H9 (cell line): ENCODE measurements at regions not wholly inside any gene's neighbourhood (a gene's known extent, or its start where the extent isn't known, plus 50 kb on each side); places are given as distances from the start of the nearest gene placed in this dataset.

ENCODE experiments used
- DNase-seq: peaks from one replicate; pipeline ENCODE4 v3.0.0-alpha.2; 2017
- H2AFZ ChIP-seq: one replicate; pipeline ENCODE4 v1.6.1; 2013; ENCODE audit warnings: mild to moderate bottlenecking, low read length, control low read depth, moderate library complexity
- H2AK5ac ChIP-seq: 2 replicates; pipeline ENCODE4 v1.6.1; 2013; ENCODE audit warnings: low read length, control low read depth, mixed read lengths; ENCODE audit not compliant: insufficient read length
- H2BK120ac ChIP-seq: one replicate; pipeline ENCODE4 v1.6.1; 2013; ENCODE audit warnings: low read depth, mild to moderate bottlenecking, low read length, control low read depth, inconsistent platforms; ENCODE audit not compliant: poor library complexity, severe bottlenecking
- H2BK12ac ChIP-seq: 2 replicates; pipeline ENCODE4 v1.6.1; 2013; ENCODE audit warnings: low read length, control low read depth, mixed read lengths, low read depth; ENCODE audit not compliant: insufficient read length
- H2BK15ac ChIP-seq: 2 replicates; pipeline ENCODE4 v1.6.1; 2013; ENCODE audit warnings: low read depth, low read length, control low read depth
- H2BK20ac ChIP-seq: one replicate; pipeline ENCODE4 v1.6.1; 2013; ENCODE audit warnings: low read depth, mild to moderate bottlenecking, low read length, control low read depth, inconsistent platforms; ENCODE audit not compliant: poor library complexity, severe bottlenecking
- H2BK5ac ChIP-seq: 2 replicates; pipeline ENCODE4 v1.6.1; 2013; ENCODE audit warnings: low read length, control low read depth, mixed read lengths; ENCODE audit not compliant: insufficient read length
- H3K14ac ChIP-seq: 2 replicates; pipeline ENCODE4 v1.6.1; 2013; ENCODE audit warnings: low read length, control low read depth; ENCODE audit not compliant: insufficient read depth
- H3K18ac ChIP-seq: 2 replicates; pipeline ENCODE4 v1.6.1; 2013; ENCODE audit warnings: low read depth, mild to moderate bottlenecking, mixed read lengths, low read length, control low read depth; ENCODE audit not compliant: insufficient read length
- H3K23ac ChIP-seq: 2 replicates; pipeline ENCODE4 v1.6.1; 2013; ENCODE audit warnings: low read length, control low read depth, mixed read lengths, low read depth; ENCODE audit not compliant: insufficient read length
- H3K23me2 ChIP-seq: 2 replicates; pipeline ENCODE4 v1.6.1; 2013; ENCODE audit warnings: low read depth, mild to moderate bottlenecking, mixed read lengths, low read length, control low read depth; ENCODE audit not compliant: insufficient read length, poor library complexity, severe bottlenecking
- H3K27ac ChIP-seq: 2 replicates; pipeline ENCODE4 v1.5.1; 2013; ENCODE audit warnings: low read length, control low read depth, mixed read lengths, low read depth; ENCODE audit not compliant: insufficient read length
- H3K27me3 ChIP-seq: 2 replicates; pipeline ENCODE4 v1.6.1; 2013; ENCODE audit warnings: low read length, control low read depth, inconsistent platforms; ENCODE audit not compliant: insufficient read depth
- H3K4ac ChIP-seq: 2 replicates; pipeline ENCODE4 v1.6.1; 2013; ENCODE audit warnings: low read depth, mild to moderate bottlenecking, control low read depth, inconsistent platforms, low read length, moderate library complexity
- H3K4me1 ChIP-seq: 2 replicates; pipeline ENCODE4 v1.6.1; 2013; ENCODE audit warnings: low read length, control low read depth, inconsistent platforms; ENCODE audit not compliant: insufficient read depth
- H3K4me2 ChIP-seq: 2 replicates; pipeline ENCODE4 v1.6.1; 2013; ENCODE audit warnings: low read length, control low read depth, mixed read lengths; ENCODE audit not compliant: insufficient read length, insufficient read depth
- H3K56ac ChIP-seq: 2 replicates; pipeline ENCODE4 v1.6.1; 2013; ENCODE audit warnings: low read depth, mild to moderate bottlenecking, mixed read lengths, low read length, control low read depth; ENCODE audit not compliant: insufficient read length
- H3K79me1 ChIP-seq: 2 replicates; pipeline ENCODE4 v1.6.1; 2013; ENCODE audit warnings: low read depth, mild to moderate bottlenecking, moderate library complexity, low read length, control low read depth, inconsistent platforms; ENCODE audit not compliant: insufficient read depth, poor library complexity, severe bottlenecking
- H3K79me2 ChIP-seq: 2 replicates; pipeline ENCODE4 v1.6.1; 2013; ENCODE audit warnings: low read length, control low read depth, inconsistent platforms; ENCODE audit not compliant: insufficient read depth
- H3K9ac ChIP-seq: 2 replicates; pipeline ENCODE4 v1.6.1; 2013; ENCODE audit warnings: low read length, control low read depth, mixed read lengths; ENCODE audit not compliant: insufficient read length; ENCODE audit errors: extremely low read depth
- H3K9me3 ChIP-seq: one replicate; pipeline ENCODE4 v1.6.1; 2013; ENCODE audit warnings: low read depth, low read length, inconsistent platforms; ENCODE audit not compliant: control insufficient read depth
- H3T11ph ChIP-seq: one replicate; pipeline ENCODE4 v1.6.1; 2013; ENCODE audit warnings: mild to moderate bottlenecking, low read length, control low read depth, inconsistent platforms
- H4K20me1 ChIP-seq: one replicate; pipeline ENCODE4 v1.6.1; 2013; ENCODE audit not compliant: control insufficient read depth, insufficient read length, insufficient read depth
- H4K5ac ChIP-seq: 2 replicates; pipeline ENCODE4 v1.6.1; 2013; ENCODE audit warnings: low read depth, mild to moderate bottlenecking, mixed read lengths, low read length, control low read depth; ENCODE audit not compliant: insufficient read length
- H4K8ac ChIP-seq: replicated peaks from 2 replicates; pipeline ENCODE4 v1.6.1; 2013; ENCODE audit warnings: low read length, control low read depth, mixed read lengths, low read depth; ENCODE audit not compliant: insufficient read length
- H4K91ac ChIP-seq: 2 replicates; pipeline ENCODE4 v1.6.1; 2013; ENCODE audit warnings: low read depth, mild to moderate bottlenecking, moderate library complexity, mixed read lengths, low read length, control low read depth; ENCODE audit not compliant: insufficient read length
- H3K27ac Mint-ChIP-seq, 3 experiments: 2 replicates in 2 of 3; 3 replicates in 1 of 3; pipeline ENCODE4 v1.8.0; 2020 to 2021; ENCODE audit warnings: mixed read lengths in 3 of 3, mild to moderate bottlenecking in 1 of 3, moderate library complexity in 1 of 3
- H3K27me3 Mint-ChIP-seq: 2 replicates; pipeline ENCODE4 v1.8.0; 2021; ENCODE audit warnings: low read depth, mild to moderate bottlenecking, moderate library complexity, mixed read lengths
- H3K36me3 Mint-ChIP-seq, 3 experiments: 2 replicates in 2 of 3; 3 replicates in 1 of 3; pipeline ENCODE4 v1.8.0; 2020 to 2021; ENCODE audit warnings: low read depth in 3 of 3, mixed read lengths in 3 of 3; ENCODE audit not compliant: insufficient read depth in 1 of 3
- H3K4me1 Mint-ChIP-seq, 2 experiments: 2 replicates each; pipeline ENCODE4 v1.8.0; 2020; ENCODE audit warnings: mixed read lengths in 2 of 2
- H3K4me3 Mint-ChIP-seq, 2 experiments: 2 replicates in 1 of 2; 3 replicates in 1 of 2; pipeline ENCODE4 v1.8.0; 2020 to 2021; ENCODE audit warnings: mild to moderate bottlenecking in 2 of 2, mixed read lengths in 2 of 2, moderate library complexity in 1 of 2
- H3K9me3 Mint-ChIP-seq, 2 experiments: 2 replicates in 1 of 2; 3 replicates in 1 of 2; pipeline ENCODE4 v1.8.0; 2020; ENCODE audit warnings: mild to moderate bottlenecking in 2 of 2, mixed read lengths in 2 of 2, moderate library complexity in 1 of 2
- CTCF ChIP-seq: fragments of 200-600 bp; sonication (generic); conservative IDR thresholded peaks from 3 replicates; pipeline ENCODE4 v1.8.0; 2021; ENCODE audit warnings: antibody characterized with exemption, mild to moderate bottlenecking
- WGBS: extraction: QIAGEN DNeasy Blood & Tissue Kit; methylation state at CpG from one replicate; pipeline ENCODE4 v1.1.7; 2013; ENCODE audit warnings: missing lambda C conversion rate, low lambda C conversion rate, mixed read lengths; ENCODE audit not compliant: insufficient read length; ENCODE audit errors: extremely low coverage; 5-methylcytosine and 5-hydroxymethylcytosine counted together

DNA sequence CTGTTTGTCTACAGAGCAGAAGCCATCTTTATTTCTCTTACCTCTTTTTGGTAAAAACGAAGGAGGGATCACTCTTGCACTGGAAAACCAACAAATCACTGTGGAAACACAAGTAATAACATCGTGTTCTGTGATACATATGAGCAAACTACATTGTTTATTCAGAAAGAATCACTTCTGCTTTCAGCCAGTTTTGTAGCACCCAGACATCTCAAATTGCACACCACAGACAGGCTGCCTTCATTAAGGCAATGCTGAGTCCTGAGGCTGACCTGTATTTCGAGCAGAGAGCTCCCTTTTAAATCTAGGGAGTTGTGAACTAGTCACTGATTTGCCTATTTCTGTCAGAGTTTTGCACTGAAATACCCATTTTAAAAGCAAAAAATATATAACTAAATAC, 1003.2 kb upstream of the FAM98A start:
- Histone ChIP-seq H3K23ac (no peak overlapping the region), H3K23me2 (no peaks in the 10 kb centered on the region), H2BK120ac (no peak overlapping the region), H4K5ac (no peak overlapping the region), H2BK20ac (no peak overlapping the region), H4K8ac (no peak overlapping the region), H3K27ac (no peak overlapping the region), H3K4me1 (no peaks in the 10 kb centered on the region), H3K79me2 (no peaks in the 10 kb centered on the region), H3T11ph (no peak overlapping the region), H2BK15ac (no peak overlapping the region), H3K56ac (no peak overlapping the region), H2BK5ac (no peak overlapping the region), H3K4ac (no peak overlapping the region), H3K14ac (no peak overlapping the region), H3K9me3 (no peaks in the 10 kb centered on the region), H2AK5ac (no peak overlapping the region), H2BK12ac (no peak overlapping the region), H3K79me1 (no peaks in the 10 kb centered on the region), H3K18ac (no peak overlapping the region), H3K9ac (no peak overlapping the region), H3K27me3 (no peaks in the 10 kb centered on the region), H4K91ac (no peak overlapping the region), H4K20me1 (no peaks in the 10 kb centered on the region), H2AFZ (no peak overlapping the region), H3K4me2 (no peak overlapping the region)
- WGBS: no CpG with 5 or more reads among the region's 3 CpGs
- no peaks in the 10 kb centered on the region for H3K36me3 Mint-ChIP-seq
- TF ChIP-seq CTCF: no peak
- no peaks in the 10 kb centered on the region for H3K9me3 Mint-ChIP-seq
- no peak overlapping the region for H3K27ac Mint-ChIP-seq
- no peaks in the 10 kb centered on the region for H3K4me1 Mint-ChIP-seq
- H3K27me3 Mint-ChIP-seq: no peaks in the 10 kb centered on the region
- H3K4me3 Mint-ChIP-seq: no peak overlapping the region
- DNase-seq: no peak
